ENCODE measurements at regions not wholly inside any gene's neighbourhood (a gene's known extent, or its start where the extent isn't known, plus 50 kb on each side); places are given as distances from the start of the nearest gene placed in this dataset.

DNA sequence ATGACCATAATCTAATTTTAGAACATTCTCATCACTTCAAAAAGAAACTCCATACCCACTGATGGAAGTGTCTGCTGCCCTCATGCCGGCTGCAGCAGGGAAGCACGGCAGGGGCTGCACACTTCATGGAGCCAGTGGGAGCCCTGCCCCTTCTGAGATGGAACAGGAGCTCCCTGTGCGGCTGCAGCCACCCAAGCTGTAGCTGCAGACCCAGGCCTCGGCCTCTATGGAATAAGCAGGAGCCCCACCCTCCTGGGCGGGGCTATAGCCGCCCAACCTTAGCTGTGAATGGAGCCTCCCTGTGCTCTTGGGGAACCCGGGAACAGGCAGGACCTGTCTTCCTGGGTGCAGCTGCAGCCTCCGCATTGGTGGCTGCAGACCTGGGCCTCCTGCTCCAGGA, 128.5 kb downstream of the NUDT12 start:
- in situ Hi-C loops (cut with MboI; ENCODE audit: low sequenced_read_pairs): no loop called here

DNA sequence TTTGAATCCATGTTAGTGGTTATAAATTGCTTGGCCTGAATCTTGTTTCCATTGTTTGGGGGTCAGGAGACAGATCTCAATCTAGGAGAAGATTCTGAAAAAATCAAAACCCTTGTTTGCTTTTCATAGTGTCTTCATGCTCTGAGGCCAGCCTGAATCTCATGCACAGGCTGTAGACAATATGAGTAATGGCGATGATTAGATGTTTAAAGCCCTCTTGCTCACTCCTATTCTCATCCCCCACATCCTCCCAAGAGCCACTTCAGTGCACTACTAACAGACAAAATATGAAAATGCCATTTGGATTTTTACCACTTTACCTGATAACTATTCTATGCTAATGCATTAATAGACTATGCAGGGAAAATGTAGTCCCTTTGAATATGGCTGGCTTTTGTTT, 129.4 kb downstream of the NUDT12 start:
- in situ Hi-C loops (cut with MboI; ENCODE audit: low sequenced_read_pairs): no loop called here

DNA sequence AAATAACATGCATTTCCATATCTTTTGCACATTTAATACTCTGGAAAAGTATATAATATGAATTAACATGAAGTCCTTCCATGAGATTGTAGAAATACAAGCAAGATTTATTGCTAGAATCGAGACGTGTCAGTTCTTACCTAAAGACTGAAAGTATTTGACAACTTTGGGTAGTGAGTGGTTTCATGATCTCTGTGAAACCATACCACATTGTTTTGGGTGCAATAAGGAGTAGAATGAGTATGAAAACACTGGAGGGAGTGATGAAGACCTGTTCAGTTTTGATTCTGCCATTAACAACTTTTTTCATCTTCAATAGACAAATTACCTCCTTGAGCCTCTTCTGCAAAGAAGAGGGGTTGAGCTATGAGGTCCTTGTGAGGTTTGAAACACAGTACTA, 133.7 kb downstream of the NUDT12 start:
- in situ Hi-C loops (cut with MboI; ENCODE audit: low sequenced_read_pairs): no loop called here

DNA sequence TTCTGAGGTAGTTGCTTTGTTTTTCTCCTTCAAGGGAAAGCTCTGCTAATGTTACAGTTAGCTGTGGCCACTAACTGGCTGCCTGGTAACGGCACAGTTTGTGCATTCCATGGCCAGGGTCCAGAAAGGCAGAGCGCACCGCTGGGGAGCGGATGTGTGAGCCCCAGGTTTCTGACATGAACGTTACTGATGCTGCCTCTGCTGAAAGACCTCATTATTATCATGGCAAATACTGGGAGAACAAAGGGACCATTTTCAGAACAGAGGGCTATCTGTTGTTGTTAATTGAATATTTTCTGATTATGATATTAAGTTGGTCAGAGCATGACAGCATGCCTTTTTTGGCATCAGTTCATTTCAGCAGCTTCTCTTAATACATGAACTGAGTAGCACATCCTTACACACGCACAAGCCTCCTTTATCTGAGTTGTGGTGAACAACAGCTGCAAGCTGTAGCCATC, 134.1 kb downstream of the NUDT12 start:
- in situ Hi-C loops (cut with MboI; ENCODE audit: low sequenced_read_pairs): no loop called here

DNA sequence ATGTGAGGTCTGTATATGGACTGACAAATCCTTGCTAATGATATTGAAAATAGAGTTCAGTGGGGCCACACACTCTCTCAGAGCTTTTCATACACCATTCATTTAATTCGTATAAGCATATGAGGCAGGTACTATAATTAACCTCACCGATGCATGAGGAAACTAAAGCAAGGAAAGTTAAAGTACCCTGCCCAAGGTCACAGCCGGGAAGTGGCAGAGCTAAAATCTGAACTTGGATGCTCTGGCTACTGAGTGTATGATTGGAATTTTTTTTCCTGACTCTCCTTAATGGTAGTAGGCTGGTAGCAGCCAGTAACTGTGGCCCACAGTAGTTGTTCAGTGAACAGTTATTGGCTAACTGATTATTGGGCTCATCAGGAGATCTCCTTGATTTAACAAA, 135.3 kb downstream of the NUDT12 start:
- in situ Hi-C loops (cut with MboI; ENCODE audit: low sequenced_read_pairs): no loop called here

DNA sequence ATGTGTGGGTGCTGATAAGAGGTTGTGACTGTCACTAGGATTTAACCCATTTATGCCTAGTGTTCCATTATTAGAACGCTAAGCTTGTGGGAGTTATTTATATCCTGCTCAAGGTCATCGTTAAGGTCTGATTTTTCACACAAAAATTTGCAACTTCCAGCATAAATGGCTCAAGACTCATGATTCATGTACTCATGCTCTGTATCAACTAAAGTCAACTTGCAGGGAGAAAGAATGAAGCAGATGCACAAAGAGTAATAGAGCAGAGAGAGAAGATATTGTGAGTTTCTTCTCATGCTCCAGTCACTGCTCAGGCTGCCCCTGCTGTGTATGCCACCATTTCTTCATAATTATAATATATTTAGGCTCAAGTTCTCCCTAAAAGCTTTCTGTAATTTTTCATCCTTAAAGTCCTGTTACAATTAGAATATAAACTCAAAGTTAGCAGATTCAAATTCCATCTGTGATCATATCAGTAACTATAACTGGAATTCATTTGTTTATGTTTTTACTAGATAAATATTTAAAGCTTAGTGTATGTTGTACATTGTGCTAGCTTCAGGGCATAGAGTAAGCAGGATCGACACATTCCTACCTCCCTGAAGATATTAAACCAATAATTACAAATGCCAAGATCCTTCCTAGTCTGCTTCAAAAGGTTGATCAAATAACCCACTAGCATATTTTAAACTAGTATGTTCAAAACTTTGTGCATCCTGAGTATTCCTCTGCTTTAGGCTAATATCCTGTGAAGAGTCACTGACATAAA, 136.7 kb downstream of the NUDT12 start:
- in situ Hi-C loops (cut with MboI; ENCODE audit: low sequenced_read_pairs): no loop called here

DNA sequence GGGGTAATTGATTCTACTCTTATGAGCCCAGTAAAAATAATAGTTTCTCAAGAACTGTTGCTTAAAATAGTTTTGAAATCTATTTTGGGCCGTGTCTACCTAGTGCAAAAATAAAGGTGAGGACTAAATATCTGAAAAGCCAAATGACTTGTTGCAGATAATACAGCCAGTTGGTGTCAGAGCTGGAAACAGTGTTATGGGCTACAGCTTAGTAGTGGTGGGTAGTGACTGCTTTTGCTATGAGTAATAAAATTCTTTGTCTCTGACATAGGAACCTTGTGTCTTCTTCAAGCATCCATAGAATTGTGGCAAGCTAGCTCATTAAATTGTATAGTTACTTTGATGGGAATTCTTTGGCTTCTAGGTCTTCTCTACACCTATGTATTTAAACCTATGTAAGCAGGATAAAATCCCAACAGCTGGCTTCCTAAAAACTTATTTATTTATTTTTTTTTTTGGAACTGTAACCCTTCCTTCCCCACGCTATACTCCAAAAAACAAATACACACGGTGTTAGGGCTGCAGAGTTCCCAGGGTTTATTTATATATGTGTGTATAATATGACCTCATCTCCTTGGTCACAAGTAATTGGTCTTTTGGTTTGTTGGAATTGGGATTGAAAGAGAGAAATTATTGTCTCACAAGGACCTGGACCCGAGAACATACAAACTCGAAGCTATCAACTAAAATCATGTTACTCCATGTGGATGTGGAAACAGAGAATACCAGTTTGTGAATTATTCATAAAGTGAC, 138.0 kb downstream of the NUDT12 start:
- in situ Hi-C loops (cut with MboI; ENCODE audit: low sequenced_read_pairs): no loop called here

DNA sequence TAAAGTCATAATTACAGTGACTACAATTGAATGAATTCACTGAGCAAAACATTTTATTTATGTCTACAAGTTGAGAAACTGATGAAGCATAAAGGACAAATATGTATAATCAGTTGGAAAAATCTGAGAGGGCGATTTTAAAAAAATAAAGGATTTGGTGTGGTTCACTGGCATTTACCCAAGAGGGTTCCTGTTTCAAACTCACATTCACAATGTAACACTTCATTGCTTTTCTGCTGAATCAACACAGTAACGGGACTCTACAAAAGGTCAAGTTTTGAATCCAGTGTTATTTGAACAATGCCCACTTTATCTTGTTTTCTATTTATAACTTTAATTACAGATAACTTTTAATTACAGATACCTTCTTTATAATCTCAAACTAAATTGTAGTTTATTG, 138.6 kb downstream of the NUDT12 start:
- in situ Hi-C loops (cut with MboI; ENCODE audit: low sequenced_read_pairs): no loop called here

DNA sequence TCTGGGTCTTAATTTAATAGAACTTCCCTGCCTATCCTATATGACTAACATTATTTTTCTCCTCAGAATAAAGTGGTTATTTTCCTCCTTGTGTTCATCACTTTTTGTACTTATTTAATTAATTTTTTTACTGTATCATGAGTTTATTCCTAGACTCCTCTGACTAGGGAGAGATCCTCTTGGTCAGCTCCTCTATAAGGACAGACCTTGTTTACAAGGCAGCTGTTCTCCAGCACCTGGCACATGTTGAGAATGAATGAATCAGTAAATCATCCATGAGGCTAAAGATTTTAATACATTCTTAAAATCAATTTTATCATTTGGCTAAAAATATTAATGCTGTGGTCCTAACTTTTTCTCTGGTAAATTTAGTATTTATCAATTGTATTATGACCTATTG, 139.8 kb downstream of the NUDT12 start:
- in situ Hi-C loops (cut with MboI; ENCODE audit: low sequenced_read_pairs): no loop called here

DNA sequence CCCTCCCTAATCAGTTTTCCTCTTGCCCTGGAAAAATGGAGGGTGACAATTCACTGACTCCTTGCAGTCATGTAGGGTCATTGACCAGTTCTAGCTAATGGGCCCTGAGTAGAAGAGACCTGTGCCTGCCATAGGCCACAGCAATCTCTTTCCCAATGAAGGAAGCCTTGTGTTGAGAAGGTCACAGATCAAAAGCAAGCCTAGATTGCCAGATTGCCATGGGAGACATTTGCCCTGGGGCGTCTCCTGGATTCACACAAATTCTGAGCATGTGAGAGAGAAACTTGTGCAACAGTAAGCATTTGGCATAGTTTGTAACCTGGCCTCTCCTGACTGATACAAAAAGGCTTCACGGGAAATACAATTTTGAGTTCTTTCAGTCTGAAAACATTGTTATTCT, 148.0 kb downstream of the NUDT12 start:
- in situ Hi-C loops (cut with MboI; ENCODE audit: low sequenced_read_pairs): no loop called here

DNA sequence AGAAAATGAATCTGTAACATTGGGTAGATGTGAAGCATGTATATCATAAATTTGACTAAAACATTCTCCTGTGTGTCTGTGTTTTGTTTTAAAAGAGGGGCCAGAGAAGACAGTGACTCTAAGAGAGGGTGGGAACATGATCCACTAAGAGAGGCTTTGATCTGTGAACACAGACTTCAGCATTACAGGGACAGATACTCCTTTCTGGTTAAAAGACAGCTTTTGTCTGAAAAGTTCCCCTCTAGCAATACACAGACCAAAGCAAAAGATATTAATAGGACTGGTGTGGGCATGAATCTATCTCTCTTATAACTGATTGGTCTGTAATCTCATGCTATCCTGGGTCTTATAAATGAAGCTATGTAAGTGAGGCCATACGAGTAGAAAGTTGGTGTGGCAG, 150.9 kb downstream of the NUDT12 start:
- in situ Hi-C loops (cut with MboI; ENCODE audit: low sequenced_read_pairs): no loop called here

DNA sequence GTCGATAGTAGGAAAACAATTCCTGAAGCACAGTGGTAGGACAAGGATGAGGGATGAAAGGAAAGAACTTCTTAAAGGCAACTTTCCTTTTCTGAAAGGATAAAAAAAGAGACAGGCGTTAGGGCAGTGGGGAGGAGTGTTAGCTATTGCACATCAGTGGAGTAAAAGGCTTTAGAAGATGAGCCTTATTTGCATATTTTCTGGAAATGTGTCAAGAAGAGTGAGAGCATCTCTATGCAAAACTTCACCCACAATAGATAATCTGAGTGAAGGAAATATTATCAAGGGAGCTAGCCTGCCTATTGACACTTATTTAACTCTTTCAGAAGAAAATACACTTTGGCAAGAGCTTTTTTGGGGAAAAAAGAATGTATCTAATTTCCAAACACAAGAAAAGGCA, 151.6 kb downstream of the MACIR start:
- in situ Hi-C loops (cut with MboI; ENCODE audit: low sequenced_read_pairs): no loop called here

DNA sequence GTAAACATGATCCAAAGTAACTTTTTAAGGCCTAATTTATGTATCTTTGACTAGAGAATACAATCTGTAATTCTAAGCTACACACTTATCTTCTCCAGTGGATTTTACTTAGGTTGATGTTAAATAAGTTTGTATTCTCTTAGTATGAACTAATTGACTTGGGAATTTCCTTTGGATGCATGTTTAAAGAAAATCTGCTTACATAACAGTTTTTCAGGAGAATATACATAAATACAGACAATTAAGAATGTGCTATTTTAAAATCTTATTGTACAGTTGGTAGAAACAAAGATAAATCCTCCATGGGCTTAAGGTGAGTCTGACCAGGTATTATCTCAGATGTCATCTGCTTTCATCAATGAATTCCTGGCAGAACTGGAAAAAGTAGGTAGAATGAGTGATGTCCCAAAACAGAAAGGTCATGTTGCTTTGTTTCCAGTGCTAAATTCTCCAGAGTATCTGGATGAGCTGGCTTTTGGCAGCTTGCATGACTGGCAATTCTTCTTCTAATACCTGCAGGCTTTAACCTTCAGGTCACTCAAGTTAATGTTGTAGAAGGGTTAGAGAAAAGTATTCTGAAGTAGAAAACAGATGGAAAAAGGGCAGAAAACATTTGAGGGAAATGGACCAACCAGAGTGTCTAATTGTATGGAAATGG, 150.6 kb downstream of the MACIR start:
- in situ Hi-C loops (cut with MboI; ENCODE audit: low sequenced_read_pairs): no loop called here

DNA sequence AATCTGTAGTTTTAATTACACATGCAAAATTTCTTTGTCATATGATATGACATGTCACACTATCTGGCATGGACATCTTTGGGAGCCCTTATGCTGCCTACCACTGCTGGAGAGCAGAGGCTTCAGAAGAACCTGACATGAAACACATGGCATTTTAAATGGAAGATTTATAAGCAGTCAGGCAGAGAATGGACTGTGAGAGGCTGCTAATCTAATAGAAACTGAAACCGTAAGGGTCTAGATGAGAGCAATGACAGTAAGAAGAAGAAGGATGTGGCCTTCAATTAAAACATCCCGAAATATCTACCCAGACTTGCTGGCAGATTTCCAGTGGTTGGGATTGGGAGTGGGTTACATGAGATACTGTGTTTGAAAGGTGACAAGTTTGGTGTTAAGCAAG, 149.8 kb downstream of the MACIR start:
- in situ Hi-C loops (cut with MboI; ENCODE audit: low sequenced_read_pairs): no loop called here

DNA sequence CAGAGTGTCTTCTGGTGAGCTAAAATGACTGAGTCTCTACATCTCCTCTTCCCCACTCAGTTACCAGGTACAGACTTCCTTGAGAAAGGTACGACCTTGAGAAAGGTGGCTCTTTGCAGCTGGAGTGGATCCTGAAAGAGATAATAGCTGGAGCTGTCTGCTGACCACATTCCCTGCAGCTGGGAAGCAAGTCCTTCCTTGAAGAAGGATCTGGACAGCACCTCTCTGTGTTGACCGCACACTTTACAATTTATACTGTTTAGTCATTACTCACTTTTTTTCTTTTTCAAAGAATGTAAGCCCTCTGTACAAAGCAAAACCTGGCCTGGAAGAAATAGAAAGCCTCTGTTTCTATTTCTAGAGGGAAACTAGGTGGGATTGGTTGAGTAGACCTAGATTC, 148.8 kb downstream of the MACIR start:
- in situ Hi-C loops (cut with MboI; ENCODE audit: low sequenced_read_pairs): no loop called here

DNA sequence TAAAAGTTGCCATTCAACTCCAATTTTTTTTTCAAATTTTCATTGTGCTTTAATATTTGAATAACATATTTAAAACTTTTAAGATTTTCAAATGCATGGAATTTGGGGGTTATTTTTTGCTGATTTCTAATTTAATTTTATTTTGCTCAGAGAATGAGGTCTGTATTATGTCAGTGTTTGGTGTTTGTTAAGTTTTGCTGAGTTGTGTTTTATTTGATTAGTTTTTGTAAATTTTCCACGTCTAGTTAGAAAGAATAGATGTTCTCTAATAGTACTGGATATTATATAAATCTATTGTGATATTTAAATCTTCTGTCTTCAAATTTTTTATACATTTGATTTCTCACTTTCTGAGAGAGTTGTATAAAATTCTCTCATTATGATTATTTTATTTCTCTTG, 145.9 kb downstream of the MACIR start:
- in situ Hi-C loops (cut with MboI; ENCODE audit: low sequenced_read_pairs): no loop called here

DNA sequence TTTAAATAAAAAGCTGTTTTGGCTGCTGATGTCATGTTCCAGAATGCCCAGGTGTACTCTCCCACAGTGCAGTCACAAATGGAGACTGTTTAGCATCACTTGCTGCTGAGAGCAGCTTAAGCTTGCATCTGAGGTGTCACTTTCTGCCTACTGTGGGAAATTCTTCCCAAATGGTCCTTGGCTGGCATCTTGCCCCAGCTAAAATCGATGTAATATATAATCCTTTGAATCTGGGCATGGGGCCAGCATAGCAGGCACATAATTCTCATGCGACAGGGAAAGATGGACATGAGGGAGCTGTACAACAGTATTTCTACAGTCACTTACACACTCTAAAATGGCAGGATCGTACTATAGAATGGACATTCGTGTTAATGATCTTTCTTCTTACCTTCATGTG, 144.3 kb downstream of the MACIR start:
- in situ Hi-C loops (cut with MboI; ENCODE audit: low sequenced_read_pairs): no loop called here

DNA sequence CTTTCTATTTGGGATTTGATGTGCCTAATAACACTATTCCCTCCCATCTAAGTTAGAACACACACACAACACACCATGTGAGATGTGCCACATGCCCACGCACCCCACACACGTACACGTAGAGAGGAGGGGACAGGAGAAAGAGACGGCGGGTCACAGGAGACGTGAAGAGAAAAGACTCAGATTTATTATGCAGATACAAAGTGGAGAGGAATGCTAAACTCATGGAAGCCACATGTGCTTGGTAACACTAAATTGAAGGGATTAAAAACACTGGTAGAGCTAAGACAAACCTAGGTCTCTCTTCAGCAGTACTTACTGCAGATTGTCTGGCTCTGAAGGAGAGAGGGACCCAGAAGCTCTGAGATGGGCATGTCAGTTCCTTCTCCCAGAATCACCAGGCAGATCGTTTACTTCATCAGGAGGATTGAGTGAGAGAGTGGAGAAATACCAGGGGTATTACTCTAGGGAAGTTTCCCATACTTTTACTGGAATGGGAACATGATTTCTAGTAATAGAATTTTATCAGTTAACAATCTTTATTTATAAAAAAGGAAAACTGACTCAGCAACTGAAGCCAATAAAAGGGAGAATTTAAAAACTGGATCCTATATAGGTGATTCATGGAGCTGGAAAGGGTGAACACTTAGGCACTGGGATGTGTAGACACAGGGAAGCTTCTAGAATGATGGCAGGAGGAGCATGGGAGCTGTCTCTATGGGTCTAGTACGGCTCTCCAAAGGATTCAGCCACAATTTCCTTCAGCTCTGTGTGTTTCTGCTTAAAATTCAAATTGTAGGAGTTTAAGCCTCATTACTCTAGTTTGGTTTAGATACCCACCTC, 139.4 kb downstream of the MACIR start:
- in situ Hi-C loops (cut with MboI; ENCODE audit: low sequenced_read_pairs): no loop called here

DNA sequence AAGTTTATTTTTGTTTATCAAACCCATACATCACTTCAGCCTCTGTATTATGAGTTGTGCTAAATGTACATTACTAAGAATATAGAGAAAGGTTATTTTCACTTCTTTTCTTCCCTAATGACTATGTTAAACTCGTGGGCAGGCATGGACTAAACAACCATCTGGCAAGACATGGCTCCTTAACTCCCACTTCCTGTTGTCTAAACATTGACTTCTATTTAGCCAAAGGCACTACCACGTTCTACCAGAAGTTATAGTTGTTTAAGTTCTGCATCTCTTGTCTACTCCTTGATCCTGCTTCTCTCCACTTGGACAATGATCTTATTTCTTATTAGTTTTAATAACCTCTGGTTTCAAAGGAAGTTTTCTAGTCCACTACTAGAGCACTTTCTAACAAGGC, 136.1 kb downstream of the MACIR start:
- in situ Hi-C loops (cut with MboI; ENCODE audit: low sequenced_read_pairs): no loop called here

DNA sequence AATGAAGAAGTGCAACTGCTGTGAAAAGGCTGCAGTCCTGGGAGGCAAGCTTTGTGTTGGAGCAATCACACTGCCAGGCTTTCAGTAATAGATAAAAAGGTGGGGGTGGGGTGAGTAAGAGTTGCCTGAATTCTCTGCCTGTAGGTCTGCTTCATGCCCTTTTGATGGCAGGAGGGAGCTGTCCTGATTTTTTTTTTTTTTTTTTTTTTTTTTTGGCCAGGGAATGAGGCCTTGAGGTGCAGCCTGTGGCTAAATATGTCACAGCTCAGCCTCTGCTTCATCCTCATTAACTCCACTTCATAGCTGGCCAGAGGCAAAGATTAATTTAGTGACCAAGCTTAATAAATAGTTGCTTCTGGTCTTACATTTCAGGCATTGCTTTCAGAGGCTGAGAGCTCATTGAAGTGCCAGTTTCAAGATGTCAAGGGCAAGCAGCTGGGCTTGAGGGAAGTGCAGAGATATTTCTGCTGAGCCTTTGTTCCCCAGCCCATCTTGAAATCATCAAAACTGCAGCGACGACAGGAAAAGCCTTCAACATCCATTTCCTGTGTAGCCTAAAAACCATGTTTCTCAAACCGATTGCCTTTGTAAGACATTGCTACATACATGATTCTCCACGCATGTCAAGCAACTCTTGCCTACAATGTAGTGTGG, 134.7 kb downstream of the MACIR start:
- in situ Hi-C loops (cut with MboI; ENCODE audit: low sequenced_read_pairs): no loop called here

DNA sequence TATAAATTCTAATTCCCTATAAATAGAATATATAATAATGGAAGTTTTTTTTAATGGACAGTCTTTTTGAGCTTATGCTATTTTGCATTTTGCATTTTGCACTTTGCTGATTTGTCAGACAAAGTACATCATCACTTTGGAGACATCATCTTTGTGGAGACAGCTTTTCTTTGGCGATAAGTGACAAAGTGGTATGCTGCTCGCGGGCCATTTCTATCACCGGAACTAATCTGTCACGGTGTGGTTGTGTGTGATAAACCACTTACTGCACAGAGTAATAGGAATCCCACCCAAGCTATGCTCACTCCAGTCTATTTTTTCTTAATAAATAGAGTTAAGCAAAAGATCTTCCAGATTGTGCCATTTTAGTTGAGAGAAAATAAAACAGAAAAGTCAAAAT, 133.1 kb downstream of the MACIR start:
- in situ Hi-C loops (cut with MboI; ENCODE audit: low sequenced_read_pairs): no loop called here
